RWPE2 (cell line): ENCODE measurements at regions not wholly inside any gene's neighbourhood (a gene's known extent, or its start where the extent isn't known, plus 50 kb on each side); places are given as distances from the start of the nearest gene placed in this dataset.

Source experiments
- ATAC-seq: fragments of 200-7000 bp; cut with Tn5 transposase; 3 replicates; pipeline ENCODE4 v1.9.1; 2021; ENCODE audit warnings: low read depth
- DNase-seq: peaks from one replicate; pipeline ENCODE4 v3.0.0-alpha.2; 2020; ENCODE audit warnings: low spot score
- H3K27ac ChIP-seq: fragments of 450-650 bp; 2 replicates; pipeline ENCODE4 v1.5.1; 2017; ENCODE audit warnings: mild to moderate bottlenecking; ENCODE audit not compliant: poor library complexity, severe bottlenecking
- H3K27me3 ChIP-seq: fragments of 250-450 bp; sonication (Bioruptor Pico); 2 replicates; pipeline ENCODE4 v1.5.1; 2021; ENCODE audit warnings: mild to moderate bottlenecking, moderate library complexity; ENCODE audit not compliant: insufficient read depth, poor library complexity, severe bottlenecking
- H3K36me3 ChIP-seq: fragments of 250-450 bp; sonication (Bioruptor Pico); 2 replicates; pipeline ENCODE4 v1.5.1; 2020; ENCODE audit warnings: low read depth, mild to moderate bottlenecking, moderate library complexity
- H3K4me1 ChIP-seq: fragments of 250-450 bp; sonication (Bioruptor Pico); 2 replicates; pipeline ENCODE4 v1.5.1; 2021; ENCODE audit warnings: mild to moderate bottlenecking, moderate library complexity; ENCODE audit not compliant: insufficient read depth, poor library complexity, severe bottlenecking
- H3K4me3 ChIP-seq: fragments of 250-450 bp; sonication (Bioruptor Pico); 2 replicates; pipeline ENCODE4 v1.5.1; 2021; ENCODE audit warnings: mild to moderate bottlenecking, moderate library complexity; ENCODE audit not compliant: severe bottlenecking
- H3K9me3 ChIP-seq: fragments of 250-450 bp; sonication (Bioruptor Pico); 2 replicates; pipeline ENCODE4 v1.5.1; 2021; ENCODE audit warnings: mild to moderate bottlenecking, moderate library complexity; ENCODE audit not compliant: severe bottlenecking
- TF ChIP-seq, protein P1 (sequence below): fragments of 450-650 bp; IDR thresholded peaks from one replicate; pipeline ENCODE4 v1.5.1; 2017; ENCODE audit warnings: mild to moderate bottlenecking, moderate library complexity; ENCODE audit not compliant: poor library complexity, severe bottlenecking

GRCh38 chr11:95495706-95496105 is 264.7 kb upstream of the SESN3 start:
- Histone ChIP-seq H3K4me1 (peaks cover 26% of the 10 kb centered on the region), H3K27ac (no peak overlapping the region), H3K36me3 (no peaks in the 10 kb centered on the region), H3K9me3 (no peaks in the 10 kb centered on the region), H3K4me3 (no peak overlapping the region), H3K27me3 (no peaks in the 10 kb centered on the region)
- ATAC-seq (no peak), DNase-seq (no peak)
- TF ChIP-seq, protein P1, sequence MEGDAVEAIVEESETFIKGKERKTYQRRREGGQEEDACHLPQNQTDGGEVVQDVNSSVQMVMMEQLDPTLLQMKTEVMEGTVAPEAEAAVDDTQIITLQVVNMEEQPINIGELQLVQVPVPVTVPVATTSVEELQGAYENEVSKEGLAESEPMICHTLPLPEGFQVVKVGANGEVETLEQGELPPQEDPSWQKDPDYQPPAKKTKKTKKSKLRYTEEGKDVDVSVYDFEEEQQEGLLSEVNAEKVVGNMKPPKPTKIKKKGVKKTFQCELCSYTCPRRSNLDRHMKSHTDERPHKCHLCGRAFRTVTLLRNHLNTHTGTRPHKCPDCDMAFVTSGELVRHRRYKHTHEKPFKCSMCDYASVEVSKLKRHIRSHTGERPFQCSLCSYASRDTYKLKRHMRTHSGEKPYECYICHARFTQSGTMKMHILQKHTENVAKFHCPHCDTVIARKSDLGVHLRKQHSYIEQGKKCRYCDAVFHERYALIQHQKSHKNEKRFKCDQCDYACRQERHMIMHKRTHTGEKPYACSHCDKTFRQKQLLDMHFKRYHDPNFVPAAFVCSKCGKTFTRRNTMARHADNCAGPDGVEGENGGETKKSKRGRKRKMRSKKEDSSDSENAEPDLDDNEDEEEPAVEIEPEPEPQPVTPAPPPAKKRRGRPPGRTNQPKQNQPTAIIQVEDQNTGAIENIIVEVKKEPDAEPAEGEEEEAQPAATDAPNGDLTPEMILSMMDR = no peak

DNA sequence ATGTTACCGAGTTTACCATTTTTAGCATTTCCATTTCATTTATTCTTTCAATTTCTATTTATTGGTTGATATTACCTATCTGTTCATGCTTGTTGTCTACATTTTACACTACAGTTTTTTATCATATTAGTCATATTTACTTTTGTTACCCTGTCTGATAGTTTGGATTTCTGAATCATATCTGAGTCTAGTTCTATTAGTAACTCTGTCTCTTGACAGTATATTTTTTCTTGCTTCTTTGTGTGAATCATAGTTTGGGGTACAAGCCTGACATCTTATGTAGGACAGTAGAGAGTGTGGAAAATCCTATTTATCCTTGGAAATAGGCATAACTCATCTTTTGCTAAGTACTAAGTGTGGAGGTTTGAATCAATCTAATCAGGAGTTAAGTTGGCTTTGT is 263.9 kb upstream of the SESN3 start:
- Histone ChIP-seq H3K27ac (no peak overlapping the region), H3K27me3 (no peaks in the 10 kb centered on the region), H3K36me3 (no peaks in the 10 kb centered on the region), H3K9me3 (no peaks in the 10 kb centered on the region), H3K4me1 (peaks cover 19% of the 10 kb centered on the region), H3K4me3 (no peak overlapping the region)
- DNase-seq (no peak), ATAC-seq (no peak)
- TF ChIP-seq, protein P1 = no peak

DNA sequence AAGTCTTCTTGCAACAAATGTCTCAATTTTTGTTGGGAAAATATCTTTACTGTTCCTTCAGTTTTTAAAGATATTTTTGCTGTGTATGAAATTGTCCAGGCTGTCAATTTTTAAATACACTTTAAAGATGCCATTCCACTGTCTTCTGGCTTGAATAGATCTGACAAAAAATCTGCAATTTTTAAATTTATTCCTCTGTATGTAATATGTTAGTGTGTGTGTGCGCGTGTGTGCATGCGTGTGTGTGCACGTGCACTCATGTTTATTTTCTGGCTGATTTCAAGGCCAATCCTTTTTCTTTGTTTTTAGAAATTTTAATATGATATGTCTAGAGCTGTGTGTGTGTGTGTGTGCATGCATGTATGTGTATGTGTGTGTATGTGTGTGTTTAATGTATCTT is 263.2 kb upstream of the SESN3 start:
- Histone ChIP-seq H3K4me1 (peaks cover 12% of the 10 kb centered on the region), H3K36me3 (no peaks in the 10 kb centered on the region), H3K4me3 (no peak overlapping the region), H3K27me3 (no peaks in the 10 kb centered on the region), H3K27ac (no peak overlapping the region), H3K9me3 (no peaks in the 10 kb centered on the region)
- TF ChIP-seq, protein P1 = no peak
- ATAC-seq (no peak), DNase-seq (no peak)

- ATAC-seq = no peak
- no peak for DNase-seq
- Histone ChIP-seq H3K9me3 (no peaks in the 10 kb centered on the region), H3K36me3 (no peaks in the 10 kb centered on the region), H3K27me3 (no peaks in the 10 kb centered on the region), H3K27ac (no peak overlapping the region), H3K4me3 (no peak overlapping the region), H3K4me1 (peaks cover 2% of the 10 kb centered on the region)
- TF ChIP-seq, protein P1 = no peak
Measured at GRCh38 chr11:95490625-95491024, 259.6 kb upstream of the SESN3 start.

GRCh38 chr11:95487938-95488337 is 256.9 kb upstream of the SESN3 start:
- Histone ChIP-seq H3K4me3 (no peak overlapping the region), H3K36me3 (no peaks in the 10 kb centered on the region), H3K27me3 (no peaks in the 10 kb centered on the region), H3K4me1 (peaks cover 9% of the 10 kb centered on the region), H3K9me3 (no peaks in the 10 kb centered on the region), H3K27ac (no peak overlapping the region)
- ATAC-seq = no peak
- TF ChIP-seq, protein P1 = no peak
- no peak for DNase-seq
